NCI-H2171 treated with DMSO at 0.1 percent for 48 hours (cell line): ENCODE measurements at regions not wholly inside any gene's neighbourhood (a gene's known extent, or its start where the extent isn't known, plus 50 kb on each side); places are given as distances from the start of the nearest gene placed in this dataset.
A peak's percentile ranks its signal among the peaks of the same experiment; 100 is the strongest.

Source experiments
- DNase-seq: peaks from one replicate; lab custom pipeline; 2025; lab: John Stamatoyannopoulos, UW

GRCh38 chr4:19999276-19999675 lies 252.4 kb upstream of the SLIT2 start:
- DNase-seq, result peak; percentile 57

- DNase-seq, result no peak
Observed at GRCh38 chr4:19993242-19993641, 258.5 kb upstream of the SLIT2 start.

- no peak for DNase-seq
Observed at GRCh38 chr4:19992471-19993093, 259.1 kb upstream of the SLIT2 start.

- no peak for DNase-seq
Observed at GRCh38 chr4:19987746-19988145, 264.0 kb upstream of the SLIT2 start.

- no peak for DNase-seq
Observed at GRCh38 chr4:19983072-19983471, 268.6 kb upstream of the SLIT2 start.

GRCh38 chr4:19982556-19982955 lies 269.1 kb upstream of the SLIT2 start:
- no peak for DNase-seq

GRCh38 chr4:19971829-19972228 lies 279.9 kb upstream of the SLIT2 start:
- no peak for DNase-seq

GRCh38 chr4:19969492-19969891 lies 282.2 kb upstream of the SLIT2 start:
- DNase-seq, result no peak

- no peak for DNase-seq
Observed at GRCh38 chr4:19961091-19961490, 290.6 kb upstream of the SLIT2 start.

GRCh38 chr4:19958848-19959247 lies 292.9 kb upstream of the SLIT2 start:
- no peak for DNase-seq

- DNase-seq, result no peak
Observed at GRCh38 chr4:19947349-19947748, 304.4 kb upstream of the SLIT2 start.

- DNase-seq, result no peak
Observed at GRCh38 chr4:19945979-19946380, 305.7 kb upstream of the SLIT2 start.

GRCh38 chr4:19945501-19945900 lies 306.2 kb upstream of the SLIT2 start:
- DNase-seq, result no peak

GRCh38 chr4:19944806-19945205 lies 306.9 kb upstream of the SLIT2 start:
- DNase-seq, result no peak

- DNase-seq, result no peak
Observed at GRCh38 chr4:19944251-19944650, 307.5 kb upstream of the SLIT2 start.

GRCh38 chr4:19941434-19941833 lies 310.3 kb upstream of the SLIT2 start:
- no peak for DNase-seq

GRCh38 chr4:19940861-19941260 lies 310.8 kb upstream of the SLIT2 start:
- DNase-seq, result no peak

GRCh38 chr4:19936476-19936875 lies 315.2 kb upstream of the SLIT2 start:
- no peak for DNase-seq

- DNase-seq, result no peak
Observed at GRCh38 chr4:19930742-19931141, 321.0 kb upstream of the SLIT2 start.

GRCh38 chr4:19927381-19927780 lies 324.3 kb upstream of the SLIT2 start:
- DNase-seq, result no peak

- no peak for DNase-seq
Observed at GRCh38 chr4:19925516-19925915, 326.2 kb upstream of the SLIT2 start.

- no peak for DNase-seq
Observed at GRCh38 chr4:19924761-19925160, 326.9 kb upstream of the SLIT2 start.

GRCh38 chr4:19915276-19915675 lies 336.4 kb upstream of the SLIT2 start:
- DNase-seq, result no peak

GRCh38 chr4:19913650-19914049 lies 338.1 kb upstream of the SLIT2 start:
- no peak for DNase-seq
